ENCODE measurements at regions not wholly inside any gene's neighbourhood (a gene's known extent, or its start where the extent isn't known, plus 50 kb on each side); places are given as distances from the start of the nearest gene placed in this dataset.

DNA sequence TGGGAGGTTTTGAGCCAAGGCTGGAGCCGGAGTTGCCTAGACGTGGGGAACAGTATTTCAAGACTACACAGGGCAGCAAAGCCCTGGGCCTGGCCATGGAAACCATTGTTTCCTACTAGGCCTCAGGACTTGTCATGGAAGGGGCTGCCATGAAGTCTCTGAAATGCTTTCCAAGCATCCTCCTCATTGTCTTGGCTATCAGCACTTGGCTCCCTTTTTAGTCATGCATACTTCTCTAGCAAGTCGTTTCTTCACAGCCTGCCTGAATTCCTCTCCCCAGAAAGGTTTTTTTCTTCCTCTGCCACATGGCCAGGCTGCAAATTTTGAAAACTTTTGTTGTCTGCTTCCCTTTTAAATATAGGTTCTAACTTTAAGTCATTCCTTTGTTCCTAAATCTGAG lies 406.6 kb upstream of the TMPRSS15 start:
- Histone ChIP-seq H4K20me1 (ENCODE audit: insufficient read depth, low read length) (no peaks in the 10 kb centered on the region), H3K4me2 (ENCODE audit: low read length) (no peak overlapping the region), H3K4me1 (ENCODE audit: insufficient read depth, low read length) (no peaks in the 10 kb centered on the region), H3K9me3 (ENCODE audit: insufficient read depth, low read depth, low read length) (peaks cover 3% of the 10 kb centered on the region), H3K9ac (ENCODE audit: low read length) (no peak overlapping the region), H3K79me2 (ENCODE audit: insufficient read depth, low read length) (no peaks in the 10 kb centered on the region), H3K27me3 (ENCODE audit: insufficient read depth, low read length) (no peaks in the 10 kb centered on the region), H3K4me3 (ENCODE audit: insufficient read depth, low read depth, low read length) (no peak overlapping the region), H2AFZ (ENCODE audit: low read depth, low read length) (no peak overlapping the region), H3K27ac (ENCODE audit: low read depth, low read length) (no peak overlapping the region), H3K36me3 (ENCODE audit: insufficient read depth, low read length) (no peaks in the 10 kb centered on the region)
- DNase-seq (ENCODE audit: low read depth) (no peak), FAIRE-seq (no peak)
- Mint-ChIP-seq H3K36me3 (ENCODE audit: low read depth, unreplicated experiment) (no peaks in the 10 kb centered on the region), H3K27me3 (ENCODE audit: low read depth, unreplicated experiment) (no peaks in the 10 kb centered on the region), H3K4me1 (ENCODE audit: low read depth, unreplicated experiment) (peaks cover 3% of the 10 kb centered on the region), H3K27ac (ENCODE audit: unreplicated experiment) (no peak overlapping the region), H3K4me3 (ENCODE audit: unreplicated experiment) (no peak overlapping the region), H3K9me3 (ENCODE audit: unreplicated experiment) (peaks cover 2% of the 10 kb centered on the region)
- TF ChIP-seq, protein P1, sequence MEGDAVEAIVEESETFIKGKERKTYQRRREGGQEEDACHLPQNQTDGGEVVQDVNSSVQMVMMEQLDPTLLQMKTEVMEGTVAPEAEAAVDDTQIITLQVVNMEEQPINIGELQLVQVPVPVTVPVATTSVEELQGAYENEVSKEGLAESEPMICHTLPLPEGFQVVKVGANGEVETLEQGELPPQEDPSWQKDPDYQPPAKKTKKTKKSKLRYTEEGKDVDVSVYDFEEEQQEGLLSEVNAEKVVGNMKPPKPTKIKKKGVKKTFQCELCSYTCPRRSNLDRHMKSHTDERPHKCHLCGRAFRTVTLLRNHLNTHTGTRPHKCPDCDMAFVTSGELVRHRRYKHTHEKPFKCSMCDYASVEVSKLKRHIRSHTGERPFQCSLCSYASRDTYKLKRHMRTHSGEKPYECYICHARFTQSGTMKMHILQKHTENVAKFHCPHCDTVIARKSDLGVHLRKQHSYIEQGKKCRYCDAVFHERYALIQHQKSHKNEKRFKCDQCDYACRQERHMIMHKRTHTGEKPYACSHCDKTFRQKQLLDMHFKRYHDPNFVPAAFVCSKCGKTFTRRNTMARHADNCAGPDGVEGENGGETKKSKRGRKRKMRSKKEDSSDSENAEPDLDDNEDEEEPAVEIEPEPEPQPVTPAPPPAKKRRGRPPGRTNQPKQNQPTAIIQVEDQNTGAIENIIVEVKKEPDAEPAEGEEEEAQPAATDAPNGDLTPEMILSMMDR (IDR thresholded peaks at IDR 0.05; ENCODE audit: insufficient read depth, low read depth, low read length), result no peak
- TF ChIP-seq EZH2 (IDR thresholded peaks at IDR 0.05; ENCODE audit: insufficient read depth, low read length), result no peak

DNA sequence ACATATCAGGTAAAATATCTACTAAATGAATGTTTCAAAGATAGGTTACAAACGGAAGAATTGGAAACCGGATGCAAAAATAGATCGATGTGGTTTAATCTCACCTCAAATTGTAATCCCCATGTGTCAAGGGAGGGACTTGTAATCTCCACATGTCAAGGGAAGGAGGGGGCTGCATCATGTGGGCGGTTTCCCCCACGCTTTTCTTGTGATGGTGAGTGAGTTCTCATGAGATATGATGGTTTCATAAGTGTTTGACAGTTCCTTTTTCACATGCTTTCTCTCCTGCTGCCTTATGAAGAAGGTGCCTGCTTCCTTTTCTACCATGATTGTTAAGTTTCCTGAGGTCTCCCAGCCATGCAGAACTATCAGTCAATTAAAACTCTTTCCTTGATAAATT lies 408.7 kb upstream of the TMPRSS15 start:
- TF ChIP-seq, protein P1 (IDR thresholded peaks at IDR 0.05; ENCODE audit: insufficient read depth, low read depth, low read length), result no peak
- Mint-ChIP-seq H3K27ac (ENCODE audit: unreplicated experiment) (no peak overlapping the region), H3K9me3 (ENCODE audit: unreplicated experiment) (peaks cover 2% of the 10 kb centered on the region), H3K36me3 (ENCODE audit: low read depth, unreplicated experiment) (no peaks in the 10 kb centered on the region), H3K27me3 (ENCODE audit: low read depth, unreplicated experiment) (no peaks in the 10 kb centered on the region), H3K4me1 (ENCODE audit: low read depth, unreplicated experiment) (peaks cover 3% of the 10 kb centered on the region), H3K4me3 (ENCODE audit: unreplicated experiment) (no peak overlapping the region)
- H3K27me3 ChIP-seq (ENCODE audit: insufficient read depth, low read length), result no peaks in the 10 kb centered on the region
- DNase-seq (ENCODE audit: low read depth) (no peak), FAIRE-seq (no peak)
- H3K9me3 ChIP-seq (ENCODE audit: insufficient read depth, low read depth, low read length), result peaks cover 3% of the 10 kb centered on the region
- H3K4me2 ChIP-seq (ENCODE audit: low read length), result no peak overlapping the region
- no peak overlapping the region for H3K27ac ChIP-seq (ENCODE audit: low read depth, low read length)
- no peak overlapping the region for H3K9ac ChIP-seq (ENCODE audit: low read length)
- H2AFZ ChIP-seq (ENCODE audit: low read depth, low read length), result no peak overlapping the region
- H4K20me1 ChIP-seq (ENCODE audit: insufficient read depth, low read length), result no peaks in the 10 kb centered on the region
- no peak overlapping the region for H3K4me3 ChIP-seq (ENCODE audit: insufficient read depth, low read depth, low read length)
- no peaks in the 10 kb centered on the region for H3K36me3 ChIP-seq (ENCODE audit: insufficient read depth, low read length)
- H3K4me1 ChIP-seq (ENCODE audit: insufficient read depth, low read length), result no peaks in the 10 kb centered on the region
- no peaks in the 10 kb centered on the region for H3K79me2 ChIP-seq (ENCODE audit: insufficient read depth, low read length)

DNA sequence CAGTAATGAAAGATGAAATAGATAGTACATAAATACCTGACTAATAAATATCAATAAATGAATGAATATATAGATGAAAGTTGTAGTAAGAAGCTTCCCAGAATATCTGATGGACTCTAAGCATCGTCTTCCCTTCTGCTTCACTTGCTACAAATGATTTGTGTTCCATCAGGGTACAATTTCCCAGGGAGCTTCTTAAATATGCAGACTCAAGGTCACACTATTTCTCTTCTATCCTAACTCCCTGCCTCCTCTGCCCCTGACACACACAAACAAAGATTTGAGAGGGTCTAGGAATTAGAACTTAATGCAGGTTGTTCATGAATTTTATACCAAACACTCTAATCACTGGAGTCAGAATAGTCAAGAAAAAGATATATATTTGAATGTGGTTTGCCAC lies 415.9 kb upstream of the TMPRSS15 start:
- DNase-seq (ENCODE audit: low read depth) (no peak), FAIRE-seq (no peak)
- Histone ChIP-seq H3K79me2 (ENCODE audit: insufficient read depth, low read length) (no peaks in the 10 kb centered on the region), H3K4me2 (ENCODE audit: low read length) (no peak overlapping the region), H3K9me3 (ENCODE audit: insufficient read depth, low read depth, low read length) (no peaks in the 10 kb centered on the region), H4K20me1 (ENCODE audit: insufficient read depth, low read length) (no peaks in the 10 kb centered on the region), H3K9ac (ENCODE audit: low read length) (no peak overlapping the region), H3K36me3 (ENCODE audit: insufficient read depth, low read length) (no peaks in the 10 kb centered on the region), H3K4me1 (ENCODE audit: insufficient read depth, low read length) (no peaks in the 10 kb centered on the region), H3K27ac (ENCODE audit: low read depth, low read length) (no peak overlapping the region), H3K4me3 (ENCODE audit: insufficient read depth, low read depth, low read length) (no peak overlapping the region), H2AFZ (ENCODE audit: low read depth, low read length) (no peak overlapping the region), H3K27me3 (ENCODE audit: insufficient read depth, low read length) (no peaks in the 10 kb centered on the region)
- no peaks in the 10 kb centered on the region for H3K36me3 Mint-ChIP-seq (ENCODE audit: low read depth, unreplicated experiment)
- TF ChIP-seq, protein P1 (IDR thresholded peaks at IDR 0.05; ENCODE audit: insufficient read depth, low read depth, low read length), result no peak
- no peak for TF ChIP-seq EZH2 (IDR thresholded peaks at IDR 0.05; ENCODE audit: insufficient read depth, low read length)
- peaks cover 7% of the 10 kb centered on the region for H3K9me3 Mint-ChIP-seq (ENCODE audit: unreplicated experiment)
- no peaks in the 10 kb centered on the region for H3K27me3 Mint-ChIP-seq (ENCODE audit: low read depth, unreplicated experiment)
- no peaks in the 10 kb centered on the region for H3K4me1 Mint-ChIP-seq (ENCODE audit: low read depth, unreplicated experiment)
- no peak overlapping the region for H3K27ac Mint-ChIP-seq (ENCODE audit: unreplicated experiment)
- no peak overlapping the region for H3K4me3 Mint-ChIP-seq (ENCODE audit: unreplicated experiment)

All from astrocyte (in vitro differentiated cells and primary cell).